Activated naive CD4-positive, alpha-beta T cell treated with anti-CD3 and anti-CD28 coated beads, Interleukin-2, amount 50 U/mL, for 72 hours (primary cell): ENCODE measurements at regions not wholly inside any gene's neighbourhood (a gene's known extent, or its start where the extent isn't known, plus 50 kb on each side); places are given as distances from the start of the nearest gene placed in this dataset.
A peak's percentile ranks its signal among the peaks of the same experiment; 100 is the strongest.

ENCODE experiments used
- ATAC-seq, 2 donors: fragments of 150-1000 bp; cut with Tn5 transposase; 2 replicates each; pipeline ENCODE4 v1.10.0; 2021; ENCODE audit warnings: mild to moderate bottlenecking in 2 of 2, moderate library complexity in 2 of 2
- DNase-seq, 2 donors: peaks; one replicate each; pipeline ENCODE4 v3.0.0; 2021 to 2022; ENCODE audit warnings: low spot score in 2 of 2
- H3K27ac Mint-ChIP-seq, 2 donors: one replicate each; pipeline ENCODE4 v1.8.0; 2022; ENCODE audit warnings: mild to moderate bottlenecking in 2 of 2, mixed read lengths in 2 of 2
- H3K36me3 Mint-ChIP-seq, 2 donors: one replicate each; pipeline ENCODE4 v1.8.0; 2022; ENCODE audit warnings: mixed read lengths in 2 of 2
- H3K9me3 Mint-ChIP-seq, 2 donors: one replicate each; pipeline ENCODE4 v1.8.0; 2022; ENCODE audit warnings: mixed read lengths in 2 of 2

DNA sequence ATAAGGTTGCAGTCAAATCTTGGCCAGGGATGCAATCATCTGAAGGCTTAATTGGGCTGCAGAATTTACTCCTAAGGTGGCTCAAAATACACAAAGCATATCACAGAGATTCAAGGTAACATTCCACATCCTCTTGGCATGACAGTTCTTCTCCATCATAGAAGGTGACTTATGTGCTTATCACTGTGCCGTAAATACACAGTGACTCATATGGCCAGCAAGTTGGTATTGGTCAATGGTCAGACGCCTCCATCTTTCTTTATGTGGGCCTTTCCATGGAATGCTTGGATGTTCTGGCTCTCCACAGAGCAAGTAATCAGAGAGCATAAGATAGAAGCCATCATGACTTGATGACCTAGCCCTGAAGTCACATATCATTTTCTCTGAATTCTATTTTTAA is 168.8 kb upstream of the ST8SIA2 start:
- DNase-seq: no peak
- no peak for ATAC-seq
- no peak overlapping the region for H3K27ac Mint-ChIP-seq
- H3K9me3 Mint-ChIP-seq: peaks cover 0 to 5% of the 10 kb centered on the region in 2 donors
- no peaks in the 10 kb centered on the region for H3K36me3 Mint-ChIP-seq

DNA sequence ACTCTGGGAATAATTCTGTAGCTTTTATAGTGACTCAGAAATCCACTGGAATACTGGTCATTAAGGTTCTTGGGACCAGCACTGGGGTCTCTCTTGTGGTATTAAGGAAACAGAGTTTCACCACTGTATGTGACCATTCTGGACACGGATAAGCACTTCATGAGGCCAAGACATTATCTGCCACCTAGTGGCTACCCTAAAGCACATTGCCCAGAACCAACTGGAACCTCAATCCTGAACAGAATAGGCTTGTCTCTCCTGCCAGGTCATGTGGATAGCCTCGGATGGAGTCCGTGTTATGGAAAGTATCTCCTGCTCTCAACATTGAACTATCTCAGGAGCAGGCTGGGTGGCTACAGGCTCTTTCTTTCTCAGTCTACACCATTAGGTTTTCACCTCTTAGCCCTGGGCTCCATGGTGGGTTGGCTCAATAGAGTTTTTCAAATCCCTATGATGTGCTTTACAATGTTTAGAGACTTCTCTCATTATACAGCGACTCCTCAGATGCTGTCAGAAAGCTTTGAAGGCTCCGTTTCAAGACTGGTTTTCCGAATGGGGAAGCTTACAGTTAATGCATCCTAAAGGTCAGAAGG is 167.6 kb upstream of the ST8SIA2 start:
- no peaks in the 10 kb centered on the region for H3K36me3 Mint-ChIP-seq
- ATAC-seq (no peak), DNase-seq (no peak)
- peaks cover 0 to 5% of the 10 kb centered on the region in 2 donors for H3K9me3 Mint-ChIP-seq
- H3K27ac Mint-ChIP-seq: no peak overlapping the region

DNA sequence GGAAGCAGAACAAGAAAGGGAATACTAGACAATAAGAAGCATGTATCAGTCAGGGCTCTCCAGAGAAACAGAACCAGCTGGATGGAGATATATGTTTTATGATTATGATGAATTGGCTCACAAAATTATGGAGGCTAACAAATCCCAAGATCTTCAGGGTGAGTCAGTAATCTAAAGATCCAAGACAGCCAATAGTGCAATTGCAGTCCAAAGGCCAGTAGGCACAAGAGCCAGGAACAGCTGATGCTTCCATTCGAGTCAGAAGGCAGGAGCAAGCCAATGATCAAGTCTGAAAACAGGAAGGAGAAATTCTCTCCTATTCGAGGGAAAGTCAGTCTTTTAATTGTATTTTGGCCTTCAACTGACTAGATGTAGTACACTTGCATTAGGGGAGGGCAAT is 164.9 kb upstream of the ST8SIA2 start:
- no peak overlapping the region for H3K27ac Mint-ChIP-seq
- H3K9me3 Mint-ChIP-seq: peaks cover 0 to 7% of the 10 kb centered on the region in 2 donors
- no peak for DNase-seq
- H3K36me3 Mint-ChIP-seq: peaks cover 0 to 2% of the 10 kb centered on the region in 2 donors
- ATAC-seq: no peak

DNA sequence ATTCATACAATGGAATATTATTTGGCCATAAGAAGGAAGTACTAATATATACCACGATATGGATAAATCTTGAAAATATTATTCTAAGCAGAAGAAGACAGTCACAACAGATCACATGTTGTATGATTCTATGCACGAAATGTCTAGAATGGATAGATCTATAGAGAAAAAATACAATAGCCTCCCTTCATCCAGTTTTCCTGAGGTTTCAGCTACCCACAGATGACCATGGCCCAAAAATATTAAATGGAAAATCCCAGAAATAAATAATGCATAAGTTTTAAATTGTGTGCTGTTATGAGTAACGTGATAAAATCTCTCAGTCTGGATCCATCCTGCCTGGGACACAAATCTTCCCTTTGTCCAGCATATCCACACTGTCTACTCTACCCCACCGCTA is 162.2 kb upstream of the ST8SIA2 start:
- no peak for ATAC-seq
- Mint-ChIP-seq H3K9me3 (peaks cover 8 to 10% of the 10 kb centered on the region in 2 donors), H3K27ac (no peak overlapping the region), H3K36me3 (peaks cover 0 to 11% of the 10 kb centered on the region in 2 donors)
- DNase-seq: no peak

DNA sequence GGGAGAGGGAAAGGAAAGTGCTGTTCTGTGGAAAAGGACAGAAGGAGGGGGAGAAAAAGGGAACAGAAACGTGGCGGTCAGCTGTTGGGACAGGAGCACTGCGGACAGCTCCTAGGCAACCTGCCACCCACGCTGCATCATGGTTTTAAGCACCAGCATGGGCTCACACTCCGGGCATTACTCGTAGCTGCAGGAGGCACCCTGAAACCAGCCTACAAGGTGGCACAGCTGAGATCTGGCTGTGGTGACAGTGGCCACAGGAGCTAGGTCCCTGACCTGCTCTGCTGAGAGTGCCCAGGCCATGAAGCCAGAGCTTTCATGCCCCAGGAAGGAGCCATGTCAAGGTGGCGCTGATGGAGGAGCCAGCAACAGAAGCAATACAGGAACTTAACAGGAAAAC is 161.4 kb upstream of the ST8SIA2 start:
- H3K27ac Mint-ChIP-seq: no peak overlapping the region
- H3K9me3 Mint-ChIP-seq: peaks cover 8 to 10% of the 10 kb centered on the region in 2 donors
- ATAC-seq: no peak
- no peak for DNase-seq
- peaks cover 0 to 11% of the 10 kb centered on the region in 2 donors for H3K36me3 Mint-ChIP-seq

DNA sequence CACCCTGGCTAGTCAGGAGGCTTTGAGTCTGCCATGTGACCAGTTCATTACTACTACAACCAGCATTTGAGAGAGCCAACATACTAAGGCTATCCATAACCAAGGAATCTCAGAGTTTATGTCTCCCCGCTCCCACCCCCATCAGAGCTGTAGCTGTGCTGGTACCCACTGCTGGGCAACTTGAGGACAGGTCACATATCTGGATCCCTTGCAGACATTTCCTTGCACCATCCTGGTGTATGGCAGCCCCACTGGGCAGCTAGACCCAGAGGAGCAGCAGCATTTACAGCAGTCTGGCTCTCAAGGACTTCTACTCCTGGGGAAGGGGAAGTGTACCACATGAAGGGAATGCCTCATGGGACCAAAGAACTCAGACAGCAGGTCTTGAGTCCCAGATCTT is 160.8 kb upstream of the ST8SIA2 start:
- ATAC-seq: no peak
- no peak for DNase-seq
- Mint-ChIP-seq H3K36me3 (peaks cover 0 to 11% of the 10 kb centered on the region in 2 donors), H3K9me3 (peaks cover 8 to 11% of the 10 kb centered on the region in 2 donors), H3K27ac (no peak overlapping the region)

DNA sequence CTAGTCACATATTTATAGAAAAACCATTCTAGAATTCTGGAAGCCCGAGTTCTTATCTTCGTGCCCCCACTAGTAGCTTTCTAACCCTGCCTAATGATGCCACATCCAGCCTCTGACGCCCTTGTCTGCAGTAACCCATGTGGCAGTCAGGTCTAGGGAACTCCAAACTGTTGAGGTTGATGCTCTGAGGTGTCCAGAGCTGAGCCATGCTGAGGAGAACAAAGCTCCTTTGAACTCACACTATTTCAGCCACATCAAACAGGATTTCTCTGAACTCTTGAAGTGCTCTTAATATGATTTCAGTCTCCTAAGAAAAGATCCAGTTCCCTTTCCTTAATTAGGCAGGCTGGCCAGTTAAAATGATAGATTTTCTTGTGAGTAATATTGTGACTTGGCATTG is 150.5 kb upstream of the ST8SIA2 start:
- DNase-seq (no peak), ATAC-seq (no peak)
- no peak overlapping the region for H3K27ac Mint-ChIP-seq
- H3K36me3 Mint-ChIP-seq: peaks cover 0 to 5% of the 10 kb centered on the region in 2 donors
- peaks cover 8 to 14% of the 10 kb centered on the region in 2 donors for H3K9me3 Mint-ChIP-seq

DNA sequence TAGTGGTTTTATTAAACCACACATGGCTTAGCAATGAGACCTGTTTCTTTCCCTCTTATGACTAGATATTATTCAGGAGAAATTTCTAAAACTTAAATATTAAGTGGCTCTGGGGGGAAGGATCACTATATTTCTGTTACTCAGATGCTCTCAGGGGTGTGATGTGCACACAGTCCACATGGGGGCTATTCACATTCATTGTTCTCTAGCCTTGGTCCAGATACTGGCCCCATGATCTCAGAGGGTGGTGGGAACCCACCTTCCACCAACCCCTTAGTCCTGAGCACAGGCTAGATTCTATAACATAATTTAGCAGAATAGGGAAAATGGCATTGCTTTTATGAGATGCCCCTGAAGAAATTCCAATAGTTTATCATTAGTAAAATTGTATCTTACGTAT is 149.0 kb upstream of the ST8SIA2 start:
- DNase-seq (no peak), ATAC-seq (no peak)
- peaks cover 0 to 2% of the 10 kb centered on the region in 2 donors for H3K9me3 Mint-ChIP-seq
- H3K36me3 Mint-ChIP-seq: no peaks in the 10 kb centered on the region
- H3K27ac Mint-ChIP-seq: no peak overlapping the region

DNA sequence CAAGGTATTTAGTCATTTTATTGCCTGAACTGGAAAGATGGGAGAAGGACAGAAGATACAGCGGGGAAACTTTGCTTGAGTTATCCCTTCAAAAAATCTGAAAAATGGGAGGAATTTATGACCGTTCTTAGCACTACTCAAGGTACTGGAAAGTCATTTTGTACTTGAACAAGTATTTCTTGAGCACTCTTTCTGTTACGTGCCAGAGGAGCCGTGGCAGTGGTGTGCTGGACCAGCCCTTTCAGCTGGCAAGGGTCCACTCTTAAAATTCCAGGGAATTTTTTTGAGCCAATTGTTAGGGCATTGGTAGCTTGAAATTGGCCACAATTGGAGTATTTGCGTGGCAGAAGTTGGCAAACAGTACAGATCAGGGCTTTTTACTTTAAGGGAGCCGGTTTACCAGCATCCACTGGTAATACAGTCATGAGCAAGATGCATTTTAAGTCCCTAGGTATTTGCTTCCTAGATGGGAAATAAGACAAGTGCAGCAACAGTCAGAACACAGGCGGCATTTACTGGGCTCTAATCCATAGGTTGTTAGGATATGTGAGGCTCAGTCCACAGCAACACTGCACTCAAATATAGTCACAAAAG is 145.9 kb upstream of the ST8SIA2 start:
- Mint-ChIP-seq H3K36me3 (no peaks in the 10 kb centered on the region), H3K27ac (no peak overlapping the region), H3K9me3 (no peaks in the 10 kb centered on the region)
- ATAC-seq (no peak), DNase-seq (no peak)

DNA sequence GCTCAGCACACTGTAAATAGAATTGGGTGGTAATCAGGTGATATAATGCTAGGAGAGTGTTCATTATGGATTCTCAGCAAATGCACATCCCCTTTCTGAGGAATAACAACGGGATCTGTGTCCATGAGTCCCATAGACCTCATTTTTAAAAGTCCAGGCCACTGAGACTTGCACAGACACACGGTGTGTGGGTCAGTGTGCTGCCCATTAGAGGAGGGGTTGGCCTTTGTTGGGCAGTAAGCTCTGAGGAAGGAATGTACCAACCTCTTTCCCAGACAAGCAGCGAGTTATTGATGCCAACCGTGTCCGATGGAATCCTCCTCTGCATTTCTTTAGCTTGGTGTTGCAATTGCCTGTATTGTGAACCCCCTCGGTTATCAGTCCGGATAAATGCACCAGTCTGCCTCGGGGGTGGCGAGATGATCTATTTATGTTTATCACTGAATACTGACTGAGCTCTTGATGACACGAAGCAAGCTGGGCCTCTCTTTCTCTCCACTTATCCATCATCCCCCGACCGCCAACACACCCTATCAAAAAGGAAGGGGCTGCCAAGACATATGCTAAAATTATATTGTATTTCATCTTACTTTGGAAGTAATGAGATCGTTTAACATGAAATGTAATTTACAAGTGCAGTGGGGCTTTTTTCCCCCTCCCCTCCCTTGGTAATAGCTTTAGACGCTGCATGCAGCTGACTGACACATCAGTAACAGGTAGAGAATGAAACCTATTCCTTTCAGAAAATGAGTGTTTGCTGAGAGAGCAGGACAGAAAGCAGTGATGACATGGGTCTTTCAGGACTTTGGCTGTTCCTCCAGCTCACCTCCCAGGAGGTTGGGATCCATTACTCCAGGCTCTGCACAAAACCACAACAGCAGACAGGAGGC is 126.6 kb upstream of the ST8SIA2 start:
- no peaks in the 10 kb centered on the region for H3K36me3 Mint-ChIP-seq

DNA sequence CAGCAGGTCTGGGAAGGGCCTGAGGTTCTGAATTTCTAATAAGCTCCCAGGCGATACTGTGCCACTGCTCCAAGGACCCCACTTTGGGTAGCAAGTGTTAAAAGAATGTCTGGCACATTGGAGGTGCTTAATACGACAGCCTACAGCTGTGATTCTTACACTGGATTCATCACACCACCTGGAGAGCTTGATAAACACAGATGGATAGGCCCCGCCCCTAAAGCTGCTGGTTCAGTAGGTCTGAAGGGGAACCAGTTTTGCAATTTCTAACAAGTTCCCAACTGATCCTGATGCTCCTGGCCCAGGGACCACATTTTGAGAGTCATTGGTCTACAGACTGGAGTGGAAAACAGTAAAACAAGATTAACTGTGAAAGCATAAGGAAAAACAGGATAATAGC is 124.8 kb upstream of the ST8SIA2 start:
- ATAC-seq (no peak), DNase-seq (no peak)
- Mint-ChIP-seq H3K27ac (no peak overlapping the region), H3K9me3 (no peaks in the 10 kb centered on the region), H3K36me3 (no peaks in the 10 kb centered on the region)

More for the DNA sequence above, 126.6 kb upstream of the ST8SIA2 start:
- H3K9me3 Mint-ChIP-seq: no peaks in the 10 kb centered on the region
- no peak overlapping the region for H3K27ac Mint-ChIP-seq
- ATAC-seq (no peak), DNase-seq (no peak)

DNA sequence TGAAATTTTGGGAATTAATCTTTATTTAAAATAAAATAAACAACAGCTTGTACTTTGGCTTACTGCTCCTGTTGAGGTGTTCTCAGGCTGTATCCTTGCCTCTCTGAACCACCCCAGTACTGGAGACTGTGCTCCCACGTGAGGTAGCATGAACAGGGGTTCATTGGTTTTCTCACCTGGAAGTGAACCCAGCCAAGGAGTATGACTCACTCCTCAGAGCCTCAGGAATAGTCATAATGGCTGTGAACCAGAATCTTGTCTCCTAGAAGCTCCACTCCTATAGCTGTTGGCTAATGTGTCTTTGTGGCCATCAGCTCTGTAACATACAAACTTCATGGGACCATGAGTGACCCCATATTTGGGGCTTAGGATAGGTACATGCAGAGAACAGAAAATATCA is 122.5 kb upstream of the ST8SIA2 start:
- ATAC-seq (no peak), DNase-seq (no peak)
- H3K36me3 Mint-ChIP-seq: no peaks in the 10 kb centered on the region
- no peaks in the 10 kb centered on the region for H3K9me3 Mint-ChIP-seq
- H3K27ac Mint-ChIP-seq: no peak overlapping the region

DNA sequence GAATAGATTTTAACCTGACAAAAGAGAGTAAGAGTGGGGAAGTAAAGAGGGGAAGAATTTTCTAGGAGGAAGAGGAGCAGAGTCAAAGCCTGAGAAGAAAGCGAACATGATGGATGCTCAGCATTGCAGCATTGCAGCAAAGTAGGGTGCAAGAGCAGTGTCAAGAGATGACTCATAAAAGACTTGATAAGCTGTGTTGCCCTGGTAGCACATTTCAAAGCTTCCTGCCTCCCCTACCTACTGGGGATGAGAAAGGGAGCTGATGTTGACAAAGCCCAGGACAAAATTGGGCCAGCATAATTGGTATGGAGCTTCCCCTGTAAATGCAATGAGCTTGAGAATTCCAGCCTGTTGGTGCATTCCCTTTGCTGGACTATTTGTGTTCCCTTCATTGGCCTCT is 121.6 kb upstream of the ST8SIA2 start:
- no peaks in the 10 kb centered on the region for H3K9me3 Mint-ChIP-seq
- no peak for ATAC-seq
- DNase-seq: no peak
- H3K27ac Mint-ChIP-seq: peak overlapping the region in 1 of 2 donors; percentile 38
- H3K36me3 Mint-ChIP-seq: no peaks in the 10 kb centered on the region

DNA sequence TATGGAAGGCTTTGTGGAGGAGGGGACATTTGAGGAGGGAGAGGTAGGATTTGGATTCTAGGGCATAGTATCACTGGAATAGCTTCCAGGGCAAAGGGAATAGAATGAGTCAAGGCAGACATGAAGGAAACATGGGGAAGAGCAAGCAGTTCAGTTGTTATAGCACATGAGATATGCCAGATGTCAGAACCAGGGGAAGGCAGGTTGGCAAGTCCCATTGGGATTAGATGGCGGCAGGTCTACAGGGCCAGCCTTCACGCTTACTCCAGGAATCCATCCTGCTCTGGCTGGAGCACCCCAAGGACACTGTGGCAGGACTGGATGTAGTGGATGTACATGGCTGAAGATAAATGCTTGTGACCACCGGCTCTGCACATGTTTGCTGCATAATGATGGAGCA is 120.4 kb upstream of the ST8SIA2 start:
- Mint-ChIP-seq H3K36me3 (no peaks in the 10 kb centered on the region), H3K9me3 (no peaks in the 10 kb centered on the region), H3K27ac (no peak overlapping the region)
- DNase-seq: no peak
- ATAC-seq: no peak

DNA sequence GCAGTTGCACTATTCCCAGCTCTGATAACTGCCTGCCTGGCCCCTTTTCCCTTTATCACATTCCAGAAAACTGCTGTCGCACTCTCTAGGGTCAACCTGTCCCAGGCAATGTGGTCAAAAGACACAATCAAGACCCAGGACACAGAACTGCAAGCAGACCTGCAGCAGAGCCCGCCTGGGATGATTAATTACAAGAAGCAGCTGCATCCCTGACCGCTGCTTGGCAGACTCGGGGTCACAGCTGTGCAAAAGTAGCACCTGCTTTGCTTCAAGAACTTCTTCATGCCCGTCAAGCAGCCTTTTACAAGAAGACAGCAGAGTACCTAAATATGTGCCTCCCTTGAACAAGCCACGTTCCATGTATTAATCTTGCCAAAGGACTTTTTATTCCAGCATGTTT is 120.0 kb upstream of the ST8SIA2 start:
- no peak for ATAC-seq
- Mint-ChIP-seq H3K27ac (no peak overlapping the region), H3K9me3 (no peaks in the 10 kb centered on the region), H3K36me3 (no peaks in the 10 kb centered on the region)
- DNase-seq: no peak

DNA sequence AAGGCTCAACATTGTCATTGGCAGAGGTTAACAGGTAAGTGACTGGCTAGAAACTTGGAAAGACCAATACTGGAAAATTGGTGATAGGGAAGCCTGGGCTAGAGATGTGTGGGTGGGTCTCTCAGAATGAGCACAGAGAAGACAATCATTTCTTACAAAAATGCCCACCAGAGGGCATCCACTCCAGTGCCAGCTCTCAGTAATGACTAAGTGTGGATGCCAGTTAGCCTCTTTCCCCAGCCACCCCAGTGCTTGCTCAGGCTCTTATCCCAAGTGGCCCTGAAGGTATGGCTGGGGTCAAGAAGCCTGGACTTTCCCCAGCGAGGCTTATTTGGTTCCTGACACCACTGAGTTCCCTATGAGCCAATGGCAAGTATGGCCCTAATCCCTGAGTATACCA is 115.9 kb upstream of the ST8SIA2 start:
- ATAC-seq (no peak), DNase-seq (peak in 1 of 2 donors; percentile 5)
- no peaks in the 10 kb centered on the region for H3K36me3 Mint-ChIP-seq
- H3K27ac Mint-ChIP-seq: no peak overlapping the region
- H3K9me3 Mint-ChIP-seq: no peaks in the 10 kb centered on the region

DNA sequence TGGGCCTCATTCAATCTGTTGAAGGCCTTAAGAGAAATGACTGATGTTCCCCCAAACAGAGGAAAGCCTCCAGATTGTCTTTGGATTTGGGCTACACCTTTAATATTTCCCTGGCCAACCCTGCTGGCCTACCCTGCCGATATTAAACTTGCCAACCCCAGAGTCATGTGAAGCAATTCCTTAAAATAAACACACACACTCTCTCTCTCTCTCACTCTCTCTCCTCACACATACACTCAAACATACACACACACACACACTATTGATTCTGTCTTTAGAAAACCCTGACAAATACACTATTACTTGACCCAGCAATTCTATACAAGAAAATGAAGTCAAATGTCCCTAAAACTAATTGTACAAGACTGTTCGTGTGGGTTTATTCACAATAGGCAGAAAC is 109.9 kb upstream of the ST8SIA2 start:
- H3K36me3 Mint-ChIP-seq: no peaks in the 10 kb centered on the region
- no peak for ATAC-seq
- no peak overlapping the region for H3K27ac Mint-ChIP-seq

DNA sequence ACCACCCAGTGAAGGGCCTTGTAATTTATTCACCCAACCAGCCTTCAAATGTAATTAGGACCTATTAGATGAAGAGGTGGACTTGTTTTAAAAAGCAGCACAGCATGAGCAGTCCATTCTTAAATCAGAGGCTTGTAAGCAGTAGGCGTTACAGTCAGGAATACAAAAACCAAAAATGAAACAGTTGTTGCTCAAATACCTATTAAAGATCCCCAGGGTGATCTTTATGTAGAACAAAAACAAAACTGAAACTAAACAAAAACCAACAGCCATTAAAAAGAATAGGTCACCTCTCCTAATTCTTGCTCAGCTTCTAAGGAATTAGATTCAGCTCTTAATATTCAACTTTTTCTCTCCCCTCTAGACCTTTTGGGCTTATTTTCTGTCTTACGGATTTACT is 104.9 kb upstream of the ST8SIA2 start:
- ATAC-seq (no peak), DNase-seq (no peak)
- H3K36me3 Mint-ChIP-seq: no peaks in the 10 kb centered on the region
- H3K9me3 Mint-ChIP-seq: no peaks in the 10 kb centered on the region
- H3K27ac Mint-ChIP-seq: no peak overlapping the region

More for the DNA sequence above, 109.9 kb upstream of the ST8SIA2 start:
- no peaks in the 10 kb centered on the region for H3K9me3 Mint-ChIP-seq
- no peak for DNase-seq
